Activated naive CD8-positive, alpha-beta T cell treated with anti-CD3 and anti-CD28 coated beads, Interleukin-2, amount 50 U/mL, for 24 hours (primary cell): ENCODE measurements at regions not wholly inside any gene's neighbourhood (a gene's known extent, or its start where the extent isn't known, plus 50 kb on each side); places are given as distances from the start of the nearest gene placed in this dataset.
"Not testable (repeated sequence)": the region's sequence is repeated elsewhere in the genome, so short reads cannot be mapped to it uniquely, and the experiment has no call there.

Experiments used
- ATAC-seq: fragments of 150-1000 bp; cut with Tn5 transposase; one replicate; pipeline ENCODE4 v1.10.0; 2021
- DNase-seq: peaks from one replicate; pipeline ENCODE4 v3.0.0; 2021
- H3K27ac Mint-ChIP-seq: one replicate; pipeline ENCODE4 v1.8.0; 2021; ENCODE audit warnings: mild to moderate bottlenecking, mixed read lengths
- H3K27me3 Mint-ChIP-seq: one replicate; pipeline ENCODE4 v1.8.0; 2021; ENCODE audit warnings: mixed read lengths
- H3K36me3 Mint-ChIP-seq: one replicate; pipeline ENCODE4 v1.8.0; 2021; ENCODE audit warnings: low read depth, mixed read lengths
- H3K4me1 Mint-ChIP-seq: one replicate; pipeline ENCODE4 v1.8.0; 2021; ENCODE audit warnings: mixed read lengths
- H3K4me3 Mint-ChIP-seq: one replicate; pipeline ENCODE4 v1.8.0; 2021; ENCODE audit warnings: mild to moderate bottlenecking, moderate library complexity, mixed read lengths
- H3K9me3 Mint-ChIP-seq: one replicate; pipeline ENCODE4 v1.8.0; 2021; ENCODE audit warnings: mixed read lengths

GRCh38 chr14:97780804-97781203, 983.6 kb downstream of the VRK1 start:
- DNase-seq (no peak), ATAC-seq (no peak)
- Mint-ChIP-seq H3K4me1 (peaks cover 19% of the 10 kb centered on the region), H3K9me3 (no peaks in the 10 kb centered on the region), H3K27ac (no peak overlapping the region), H3K4me3 (no peak overlapping the region), H3K27me3 (no peaks in the 10 kb centered on the region), H3K36me3 (no peaks in the 10 kb centered on the region)

- Mint-ChIP-seq H3K9me3 (no peaks in the 10 kb centered on the region), H3K4me3 (no peak overlapping the region), H3K27ac (no peak overlapping the region), H3K36me3 (no peaks in the 10 kb centered on the region), H3K4me1 (peaks cover 19% of the 10 kb centered on the region), H3K27me3 (no peaks in the 10 kb centered on the region)
- DNase-seq = no peak
- ATAC-seq = no peak
Observed at GRCh38 chr14:97781961-97782360, 984.8 kb downstream of the VRK1 start.

GRCh38 chr14:97782871-97783414, 985.8 kb downstream of the VRK1 start:
- Mint-ChIP-seq H3K4me1 (peaks cover 9% of the 10 kb centered on the region), H3K9me3 (no peaks in the 10 kb centered on the region), H3K36me3 (no peaks in the 10 kb centered on the region), H3K27ac (no peak overlapping the region), H3K4me3 (no peak overlapping the region), H3K27me3 (no peaks in the 10 kb centered on the region)
- no peak for ATAC-seq
- no peak for DNase-seq

GRCh38 chr14:97785495-97785894, 988.3 kb downstream of the VRK1 start:
- DNase-seq = no peak
- no peak for ATAC-seq
- H3K27ac Mint-ChIP-seq = no peak overlapping the region
- H3K4me1 Mint-ChIP-seq = peaks cover 12% of the 10 kb centered on the region
- no peaks in the 10 kb centered on the region for H3K9me3 Mint-ChIP-seq
- H3K4me3 Mint-ChIP-seq = no peak overlapping the region
- H3K27me3 Mint-ChIP-seq = no peaks in the 10 kb centered on the region
- H3K36me3 Mint-ChIP-seq = no peaks in the 10 kb centered on the region

DNA sequence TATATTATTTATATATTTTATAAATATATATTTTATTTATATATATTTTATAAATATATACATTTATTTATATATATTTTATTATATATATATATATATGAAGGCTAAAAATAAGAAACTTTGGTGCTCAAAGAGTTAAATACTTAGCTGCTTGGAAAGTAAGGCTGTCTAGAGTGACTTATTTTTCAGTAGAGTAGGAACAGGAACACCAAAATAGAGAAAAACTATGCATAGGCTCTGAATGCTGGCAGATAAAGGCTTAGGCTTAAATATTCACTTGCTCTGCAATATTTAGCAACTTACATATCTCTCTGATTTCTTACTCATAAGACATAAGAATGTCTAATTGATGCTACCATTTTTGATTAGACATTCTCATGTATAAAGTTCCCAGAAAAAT, 991.2 kb downstream of the VRK1 start:
- no peak for ATAC-seq
- H3K27ac Mint-ChIP-seq = no peak overlapping the region
- peaks cover 12% of the 10 kb centered on the region for H3K4me1 Mint-ChIP-seq

DNA sequence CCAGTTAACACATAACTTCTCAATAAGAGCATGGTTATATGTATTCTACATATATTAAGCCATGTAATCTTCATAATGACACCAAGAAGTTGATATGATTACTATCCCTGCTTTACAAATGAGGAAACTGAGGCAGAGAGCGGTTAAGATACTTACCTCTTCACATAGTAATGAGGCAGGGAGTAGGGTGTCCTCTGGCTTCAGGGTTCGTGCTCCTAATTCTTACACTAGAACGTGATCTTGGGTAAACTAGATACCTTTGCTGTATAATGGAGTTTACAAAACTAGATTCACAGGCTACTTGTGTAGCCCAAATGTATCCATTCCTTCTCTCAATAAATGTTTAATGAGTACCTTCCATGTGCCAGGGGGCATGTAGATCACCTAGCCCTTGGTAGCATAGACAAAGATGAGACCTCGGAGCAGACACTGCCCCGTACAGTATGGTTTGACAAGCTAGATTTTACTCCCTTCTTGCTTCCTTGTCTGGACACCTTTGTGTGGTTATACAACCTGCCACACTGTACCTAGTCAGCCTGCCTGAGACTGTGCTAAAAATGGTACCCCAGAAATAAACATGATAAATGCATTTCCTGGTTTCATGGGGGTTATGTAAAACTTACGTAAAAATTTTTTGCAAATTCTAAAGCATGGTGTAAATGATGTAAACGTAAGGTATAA, 991.8 kb downstream of the VRK1 start:
- ATAC-seq = no peak

More for the DNA sequence above, 991.2 kb downstream of the VRK1 start:
- Mint-ChIP-seq H3K27me3 (no peaks in the 10 kb centered on the region), H3K4me3 (no peak overlapping the region), H3K36me3 (no peaks in the 10 kb centered on the region), H3K9me3 (no peaks in the 10 kb centered on the region)
- DNase-seq = no peak

DNA sequence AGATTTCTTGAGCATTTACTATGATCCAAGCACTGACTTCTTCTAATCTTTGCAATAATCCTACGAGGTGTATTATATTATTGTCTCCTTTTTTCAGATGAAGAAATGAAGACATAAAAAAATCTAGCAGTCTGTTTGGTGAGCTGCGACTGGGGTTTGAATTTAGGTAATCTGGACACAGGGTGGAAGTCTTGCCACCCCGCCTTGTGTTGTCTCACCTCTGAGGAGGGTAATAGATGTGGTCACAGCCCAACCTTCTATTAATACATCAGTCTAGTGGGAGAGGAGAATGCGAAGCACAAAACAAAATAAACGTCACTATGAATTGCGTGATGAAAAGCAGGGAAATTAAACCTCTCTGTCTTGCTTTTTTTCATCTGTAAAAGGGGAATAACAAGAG, 993.9 kb downstream of the VRK1 start:
- Mint-ChIP-seq H3K27me3 (no peaks in the 10 kb centered on the region), H3K36me3 (no peaks in the 10 kb centered on the region), H3K9me3 (no peaks in the 10 kb centered on the region), H3K27ac (no peak overlapping the region), H3K4me1 (peaks cover 7% of the 10 kb centered on the region), H3K4me3 (no peak overlapping the region)
- no peak for ATAC-seq
- no peak for DNase-seq

More for the DNA sequence above, 991.8 kb downstream of the VRK1 start:
- DNase-seq = no peak
- H3K4me1 Mint-ChIP-seq = peaks cover 12% of the 10 kb centered on the region
- H3K4me3 Mint-ChIP-seq = no peak overlapping the region
- H3K9me3 Mint-ChIP-seq = no peaks in the 10 kb centered on the region
- no peak overlapping the region for H3K27ac Mint-ChIP-seq
- no peaks in the 10 kb centered on the region for H3K36me3 Mint-ChIP-seq
- no peaks in the 10 kb centered on the region for H3K27me3 Mint-ChIP-seq

DNA sequence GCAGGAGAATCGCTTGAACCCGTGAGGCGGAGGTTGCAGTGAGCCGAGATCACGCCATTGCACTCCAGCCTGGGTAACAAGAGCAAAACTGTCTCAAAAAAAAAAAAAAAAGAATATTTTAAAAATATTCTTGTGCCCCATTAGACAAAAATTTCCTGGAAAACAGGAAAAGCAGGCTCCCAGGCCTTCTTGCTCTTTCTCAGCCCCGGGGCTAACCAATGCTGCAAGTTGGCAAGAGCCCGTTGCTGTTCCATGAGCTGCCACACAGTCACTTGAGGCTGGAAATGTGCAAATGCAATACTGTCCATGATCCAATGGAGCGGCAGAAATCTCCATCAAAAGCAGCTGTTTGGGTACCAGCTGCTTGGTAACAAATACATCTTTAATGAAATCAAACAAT, 994.7 kb downstream of the VRK1 start:
- no peaks in the 10 kb centered on the region for H3K9me3 Mint-ChIP-seq
- no peaks in the 10 kb centered on the region for H3K36me3 Mint-ChIP-seq
- ATAC-seq = no peak
- no peak overlapping the region for H3K27ac Mint-ChIP-seq
- H3K27me3 Mint-ChIP-seq = no peaks in the 10 kb centered on the region
- no peak for DNase-seq
- H3K4me3 Mint-ChIP-seq = no peak overlapping the region
- peaks cover 7% of the 10 kb centered on the region for H3K4me1 Mint-ChIP-seq

DNA sequence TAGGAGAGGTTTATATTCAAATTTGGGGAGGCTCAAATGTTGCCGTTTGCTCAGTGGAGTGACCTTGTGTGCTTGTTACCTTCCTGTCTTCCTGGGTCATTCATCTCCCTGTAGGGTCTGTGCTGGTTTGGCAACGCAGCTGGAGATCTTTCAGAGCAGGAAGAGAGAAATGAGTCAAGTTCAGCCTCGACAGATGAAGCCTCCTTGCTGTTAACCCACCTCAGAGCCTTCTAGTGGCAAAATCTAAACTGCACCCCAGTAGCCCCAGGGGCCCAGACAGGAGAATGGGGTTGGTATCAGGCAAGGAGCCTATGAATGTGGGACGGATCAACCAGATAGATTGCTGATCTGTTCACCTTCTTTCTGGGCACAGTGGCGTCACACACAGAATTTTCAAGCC, 999.3 kb downstream of the VRK1 start:
- ATAC-seq = no peak
- Mint-ChIP-seq H3K36me3 (no peaks in the 10 kb centered on the region), H3K27ac (no peak overlapping the region)

GRCh38 chr14:97798176-97798575, 1001.0 kb downstream of the VRK1 start:
- no peak for ATAC-seq
- H3K27me3 Mint-ChIP-seq = no peaks in the 10 kb centered on the region
- no peak overlapping the region for H3K27ac Mint-ChIP-seq
- H3K4me1 Mint-ChIP-seq = peaks cover 6% of the 10 kb centered on the region
- no peak overlapping the region for H3K4me3 Mint-ChIP-seq
- DNase-seq = no peak
- no peaks in the 10 kb centered on the region for H3K9me3 Mint-ChIP-seq
- H3K36me3 Mint-ChIP-seq = no peaks in the 10 kb centered on the region

More for the DNA sequence above, 999.3 kb downstream of the VRK1 start:
- peaks cover 6% of the 10 kb centered on the region for H3K4me1 Mint-ChIP-seq
- H3K4me3 Mint-ChIP-seq = no peak overlapping the region
- DNase-seq = no peak
- no peaks in the 10 kb centered on the region for H3K27me3 Mint-ChIP-seq
- H3K9me3 Mint-ChIP-seq = no peaks in the 10 kb centered on the region

- Mint-ChIP-seq H3K27ac (no peak overlapping the region), H3K4me1 (peaks cover 6% of the 10 kb centered on the region)
Observed at GRCh38 chr14:97802430-97803373, 1005.5 kb downstream of the VRK1 start.

GRCh38 chr14:97804056-97804455, 1006.9 kb downstream of the VRK1 start:
- Mint-ChIP-seq H3K27ac (no peak overlapping the region), H3K36me3 (no peaks in the 10 kb centered on the region), H3K4me1 (no peaks in the 10 kb centered on the region), H3K27me3 (no peaks in the 10 kb centered on the region), H3K4me3 (no peak overlapping the region), H3K9me3 (no peaks in the 10 kb centered on the region)
- ATAC-seq (no peak), DNase-seq (no peak)

More at GRCh38 chr14:97802430-97803373, 1005.5 kb downstream of the VRK1 start:
- no peak overlapping the region for H3K4me3 Mint-ChIP-seq
- no peaks in the 10 kb centered on the region for H3K27me3 Mint-ChIP-seq
- DNase-seq = no peak
- no peaks in the 10 kb centered on the region for H3K9me3 Mint-ChIP-seq
- ATAC-seq = no peak
- no peaks in the 10 kb centered on the region for H3K36me3 Mint-ChIP-seq

GRCh38 chr14:97806891-97807290, 1009.7 kb downstream of the VRK1 start:
- Mint-ChIP-seq H3K27ac (no peak overlapping the region), H3K4me1 (no peaks in the 10 kb centered on the region), H3K9me3 (no peaks in the 10 kb centered on the region), H3K4me3 (no peak overlapping the region), H3K36me3 (no peaks in the 10 kb centered on the region), H3K27me3 (no peaks in the 10 kb centered on the region)
- DNase-seq (no peak), ATAC-seq (no peak)

DNA sequence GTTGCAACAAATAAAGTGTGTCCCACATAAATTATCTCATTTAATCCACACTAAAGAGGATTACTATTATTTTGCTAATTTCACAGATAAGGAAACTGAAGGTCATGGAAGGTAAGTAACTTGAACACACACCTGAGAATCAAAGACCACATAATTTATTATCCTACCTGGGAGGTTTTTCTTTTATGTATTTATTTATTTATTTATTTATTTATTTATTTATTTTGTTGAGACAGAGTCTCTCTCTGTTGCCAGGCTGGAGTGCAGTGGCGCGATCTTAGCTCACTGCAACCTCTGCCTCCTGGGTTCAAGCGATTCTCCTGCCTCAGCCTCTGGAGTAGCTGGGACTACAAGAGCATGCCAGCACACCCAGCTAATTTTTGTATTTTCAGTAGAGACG, 1011.4 kb downstream of the VRK1 start:
- not testable (repeated sequence) for H3K9me3 Mint-ChIP-seq

DNA sequence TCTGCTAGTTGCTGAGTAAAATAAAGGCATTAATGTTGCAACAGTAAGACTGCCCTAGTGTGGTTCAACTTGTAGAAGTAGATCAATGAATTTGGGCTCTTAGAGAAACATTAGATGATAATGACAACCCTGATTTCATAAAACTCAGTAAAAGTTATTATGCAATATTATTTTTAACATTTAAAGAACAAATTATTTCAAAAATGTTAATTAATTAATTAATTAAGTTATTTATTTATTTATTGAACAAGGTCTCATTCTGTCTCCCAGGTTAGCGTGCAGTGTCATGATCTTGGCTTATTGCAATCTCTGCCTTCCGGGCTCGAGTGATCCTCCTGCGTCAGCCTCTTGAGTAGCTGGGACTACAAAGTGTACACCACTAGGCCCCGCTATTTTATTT, 1016.4 kb downstream of the VRK1 start:
- no peak for ATAC-seq
- no peak overlapping the region for H3K4me3 Mint-ChIP-seq
- no peaks in the 10 kb centered on the region for H3K36me3 Mint-ChIP-seq
- H3K27me3 Mint-ChIP-seq = no peaks in the 10 kb centered on the region
- no peaks in the 10 kb centered on the region for H3K9me3 Mint-ChIP-seq
- H3K4me1 Mint-ChIP-seq = no peaks in the 10 kb centered on the region
- no peak overlapping the region for H3K27ac Mint-ChIP-seq
- DNase-seq = no peak

More for the DNA sequence above, 1011.4 kb downstream of the VRK1 start:
- not testable (repeated sequence) for H3K27ac Mint-ChIP-seq, DNase-seq, ATAC-seq, H3K36me3 Mint-ChIP-seq, H3K4me1 Mint-ChIP-seq, H3K27me3 Mint-ChIP-seq, H3K4me3 Mint-ChIP-seq
